ENCODE measurements at regions not wholly inside any gene's neighbourhood (a gene's known extent, or its start where the extent isn't known, plus 50 kb on each side); places are given as distances from the start of the nearest gene placed in this dataset.

- TF ChIP-seq BACH2 (CRISPR knock-in tag; IDR thresholded peaks at IDR 0.05; ENCODE audit: borderline replicate concordance), result no peak
- no peak for TF ChIP-seq ZFP30 (CRISPR knock-in tag; IDR thresholded peaks at IDR 0.05)
Observed at GRCh38 chr20:17799575-17800227, 99.9 kb downstream of the BANF2 start.

Data from SK-N-SH treated with all-trans-retinoic acid at 6 μM for 48 hours (cell line).